HG03457 (cell line): ENCODE measurements at regions not wholly inside any gene's neighbourhood (a gene's known extent, or its start where the extent isn't known, plus 50 kb on each side); places are given as distances from the start of the nearest gene placed in this dataset.

Source experiments
- ATAC-seq: cut with Tn5 transposase; IDR thresholded peaks from one replicate; pipeline ENCODE4 v1.9.1; 2021; ENCODE audit warnings: moderate number of reproducible peaks; ENCODE audit not compliant: unreplicated experiment

- no peak for ATAC-seq
Measured at GRCh38 chrX:96430756-96431455, 253.7 kb upstream of the DIAPH2 start.

GRCh38 chrX:96432647-96433046 lies 252.0 kb upstream of the DIAPH2 start:
- no peak for ATAC-seq

GRCh38 chrX:96433409-96434077 lies 251.1 kb upstream of the DIAPH2 start:
- ATAC-seq = no peak

GRCh38 chrX:96435378-96436035 lies 249.1 kb upstream of the DIAPH2 start:
- no peak for ATAC-seq

- ATAC-seq = no peak
Measured at GRCh38 chrX:96436105-96436504, 248.5 kb upstream of the DIAPH2 start.

- no peak for ATAC-seq
Measured at GRCh38 chrX:96438803-96439202, 245.8 kb upstream of the DIAPH2 start.

- ATAC-seq = no peak
Measured at GRCh38 chrX:96440941-96441340, 243.7 kb upstream of the DIAPH2 start.

- ATAC-seq = no peak
Measured at GRCh38 chrX:96445531-96446065, 239.0 kb upstream of the DIAPH2 start.

GRCh38 chrX:96446524-96446923 lies 238.1 kb upstream of the DIAPH2 start:
- ATAC-seq = no peak

GRCh38 chrX:96447161-96447560 lies 237.5 kb upstream of the DIAPH2 start:
- no peak for ATAC-seq

- no peak for ATAC-seq
Measured at GRCh38 chrX:96449191-96449590, 235.5 kb upstream of the DIAPH2 start.

GRCh38 chrX:96449896-96450295 lies 234.7 kb upstream of the DIAPH2 start:
- no peak for ATAC-seq

GRCh38 chrX:96453139-96453538 lies 231.5 kb upstream of the DIAPH2 start:
- peak; percentile 70 for ATAC-seq

GRCh38 chrX:96455078-96455477 lies 229.6 kb upstream of the DIAPH2 start:
- peak; percentile 63 for ATAC-seq

GRCh38 chrX:96464880-96465558 lies 219.6 kb upstream of the DIAPH2 start:
- no peak for ATAC-seq

- no peak for ATAC-seq
Measured at GRCh38 chrX:96474029-96474740, 210.5 kb upstream of the DIAPH2 start.

GRCh38 chrX:96474741-96475125 lies 209.9 kb upstream of the DIAPH2 start:
- no peak for ATAC-seq

GRCh38 chrX:96480081-96480480 lies 204.6 kb upstream of the DIAPH2 start:
- ATAC-seq = no peak

- ATAC-seq = no peak
Measured at GRCh38 chrX:96481831-96482230, 202.8 kb upstream of the DIAPH2 start.

- ATAC-seq = no peak
Measured at GRCh38 chrX:96483647-96484160, 200.9 kb upstream of the DIAPH2 start.
